Endothelial cell of umbilical vein (primary cell): ENCODE measurements at regions not wholly inside any gene's neighbourhood (a gene's known extent, or its start where the extent isn't known, plus 50 kb on each side); places are given as distances from the start of the nearest gene placed in this dataset.

Experiments
- BruUV-seq: library from RNA; stranded (reverse); fragments of 400-500 nt; replicated peaks from 2 replicates; lab custom pipeline; 2021; lab: Mats Ljungman, UMichigan
- CTCF ChIA-PET: fragments of 300-600, 350-600 bp; sonication (Branson Sonifier 250); formaldehyde crosslinking; loops from one replicate; lab custom pipeline; 2021; ENCODE audit warnings: antibody characterized with exemption, inconsistent platforms; lab: Charles Lee
- POLR2A ChIA-PET: fragments of 300-600, 350-600 bp; sonication (Branson Sonifier 250); formaldehyde crosslinking; loops from one replicate; lab custom pipeline; 2021; ENCODE audit warnings: antibody characterized with exemption, inconsistent platforms; lab: Charles Lee
- DNase-seq: peaks from one replicate; pipeline ENCODE4 v3.0.0-alpha.2; 2011; ENCODE audit warnings: low read depth, low spot score
- FAIRE-seq: peaks from 2 replicates; lab custom pipeline; 2011; peaks lifted over from hg19 to GRCh38; lab: Jason Lieb, UNC
- H2AFZ ChIP-seq: 2 replicates; pipeline ENCODE4 v1.6.0; 2012; ENCODE audit warnings: low read depth, low read length, control low read depth, inconsistent platforms
- H3K27ac ChIP-seq: 2 replicates; pipeline ENCODE4 v1.5.1; 2011; ENCODE audit warnings: low read depth, mild to moderate bottlenecking, control low read depth, low read length, moderate library complexity; ENCODE audit not compliant: insufficient read depth
- H3K27me3 ChIP-seq, 2 experiments: 2 replicates each; pipeline versions ENCODE4 v1.6.0 to v1.6.1; 2011; ENCODE audit warnings: low read length in 2 of 2, mixed read lengths in 1 of 2; ENCODE audit not compliant: control insufficient read depth in 2 of 2, insufficient read depth in 2 of 2
- H3K36me3 ChIP-seq, 2 experiments: 2 replicates in 1 of 2; 3 replicates in 1 of 2; pipeline ENCODE4 v1.5.1; 2011; ENCODE audit warnings: low read length in 2 of 2, mild to moderate bottlenecking in 1 of 2, moderate library complexity in 1 of 2; ENCODE audit not compliant: control insufficient read depth in 2 of 2, insufficient read depth in 2 of 2; ENCODE audit errors: extremely low read depth in 1 of 2
- H3K4me1 ChIP-seq: 3 replicates; pipeline ENCODE4 v1.5.1; 2011; ENCODE audit warnings: mild to moderate bottlenecking, low read length; ENCODE audit not compliant: control insufficient read depth, insufficient read depth; ENCODE audit errors: extremely low read depth
- H3K4me2 ChIP-seq: 2 replicates; pipeline ENCODE4 v1.6.1; 2011; ENCODE audit warnings: low read length, control low read depth, mixed read lengths; ENCODE audit not compliant: insufficient read depth
- H3K4me3 ChIP-seq, 3 experiments: fragments of 200-600 bp in 1 of 3; sonication (generic), shearing (Covaris generic) in 1 of 3; replicated peaks in 1 of 3; 2 replicates each; pipeline ENCODE4 v1.5.1; 2011 to 2016; ENCODE audit warnings: control low read depth in 3 of 3, low read length in 3 of 3, mild to moderate bottlenecking in 2 of 3, inconsistent platforms in 1 of 3, low read depth in 1 of 3, moderate library complexity in 1 of 3; ENCODE audit not compliant: insufficient read depth in 1 of 3
- H3K79me2 ChIP-seq: 2 replicates; pipeline ENCODE4 v1.6.0; 2012; ENCODE audit warnings: low read length, inconsistent platforms; ENCODE audit not compliant: control insufficient read depth, insufficient read depth
- H3K9ac ChIP-seq: replicated peaks from 2 replicates; pipeline ENCODE3; 2011; ENCODE audit warnings: low read length, control low read depth; ENCODE audit not compliant: insufficient read depth; ENCODE audit errors: extremely low read depth
- H3K9me1 ChIP-seq: replicated peaks from 3 replicates; pipeline ENCODE4 v1.6.0; 2011; ENCODE audit warnings: mild to moderate bottlenecking, low read length; ENCODE audit not compliant: control insufficient read depth, insufficient read depth; ENCODE audit errors: extremely low read depth
- H3K9me3 ChIP-seq: replicated peaks from 2 replicates; pipeline ENCODE4 v1.5.1; 2012; ENCODE audit warnings: low read length, inconsistent platforms; ENCODE audit not compliant: control insufficient read depth, insufficient read depth
- H4K20me1 ChIP-seq: replicated peaks from 2 replicates; pipeline ENCODE3; 2011; ENCODE audit warnings: mild to moderate bottlenecking, low read length; ENCODE audit not compliant: control insufficient read depth, insufficient read depth; ENCODE audit errors: extremely low read depth
- CTCF ChIP-seq, 2 donors: IDR thresholded peaks; 1 replicate in 1 of 2; 2 replicates in 1 of 2; pipeline ENCODE4 v1.5.1; 2011; ENCODE audit warnings: low read length in 2 of 2, mild to moderate bottlenecking in 2 of 2, moderate library complexity in 2 of 2, control low read depth in 1 of 2, inconsistent platforms in 1 of 2, low read depth in 1 of 2; ENCODE audit not compliant: insufficient read depth in 1 of 2; ENCODE audit errors: extremely low read depth in 1 of 2
- EZH2 ChIP-seq: IDR thresholded peaks from 2 replicates; pipeline ENCODE4 v1.6.1; 2012; ENCODE audit warnings: borderline replicate concordance, low read depth, mild to moderate bottlenecking, moderate library complexity, low read length, inconsistent platforms; ENCODE audit not compliant: severe bottlenecking
- FOS ChIP-seq: IDR thresholded peaks from 2 replicates; pipeline ENCODE4 v1.6.1; 2011; ENCODE audit warnings: mild to moderate bottlenecking, low read length, moderate library complexity, borderline replicate concordance; ENCODE audit not compliant: insufficient read depth
- GATA2 ChIP-seq: IDR thresholded peaks from 2 replicates; pipeline ENCODE4 v1.7.0; 2011; ENCODE audit warnings: low read depth, mild to moderate bottlenecking, moderate library complexity, mixed read lengths, low read length; ENCODE audit not compliant: insufficient read length, insufficient read depth
- JUN ChIP-seq: IDR thresholded peaks from 2 replicates; pipeline ENCODE4 v1.6.1; 2011; ENCODE audit warnings: borderline replicate concordance, low read depth; ENCODE audit not compliant: insufficient read length, insufficient read depth
- MYC ChIP-seq: IDR thresholded peaks from one replicate; pipeline ENCODE4 v1.6.1; 2011; ENCODE audit warnings: mild to moderate bottlenecking, low read depth, low read length
- POLR2A ChIP-seq: IDR thresholded peaks from 2 replicates; pipeline ENCODE4 v1.6.1; 2012; ENCODE audit warnings: low read depth, mild to moderate bottlenecking, control low read depth, low read length
- POLR2AphosphoS5 ChIP-seq: IDR thresholded peaks from 2 replicates; pipeline ENCODE4 v1.6.1; 2012; ENCODE audit warnings: low read depth, mild to moderate bottlenecking, control low read depth, low read length, moderate library complexity; ENCODE audit not compliant: insufficient read depth
- dilution Hi-C: fragments of 300-500 bp; cut with MboI; formaldehyde crosslinking; loops from one replicate; pipeline ENCODE4 v1.15.0; 2019; ENCODE audit warnings: low sequenced_read_pairs; ENCODE audit not compliant: extremely low pct_ligation_motif_present
- intact Hi-C: fragments of 100-400 bp; cut with micrococcal nuclease; formaldehyde crosslinking; loops from one replicate; pipeline ENCODE4 v1.10.0; 2022
- TF ChIP-seq, protein P1 (sequence below): IDR thresholded peaks from 2 replicates; pipeline ENCODE4 v1.6.1; 2011; ENCODE audit not compliant: insufficient read depth, insufficient read length

- no peaks in the 10 kb centered on the region for H3K27me3 ChIP-seq
- no peaks in the 10 kb centered on the region for H3K9me1 ChIP-seq
- no peaks in the 10 kb centered on the region for H3K79me2 ChIP-seq
- TF ChIP-seq FOS (no peak), CTCF (IDR thresholded peaks at IDR 0.05; ENCODE audit: extremely low read depth in 1 of 2, insufficient read depth in 1 of 2, low read depth in 1 of 2, low read length in 2 of 2) (no peak), POLR2A (no peak), MYC (no peak), GATA2 (no peak), POLR2AphosphoS5 (no peak), JUN (no peak), EZH2 (no peak)
- TF ChIP-seq, protein P1, sequence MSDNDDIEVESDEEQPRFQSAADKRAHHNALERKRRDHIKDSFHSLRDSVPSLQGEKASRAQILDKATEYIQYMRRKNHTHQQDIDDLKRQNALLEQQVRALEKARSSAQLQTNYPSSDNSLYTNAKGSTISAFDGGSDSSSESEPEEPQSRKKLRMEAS = no peak
- no peak for FAIRE-seq
- H3K27ac ChIP-seq = no peak overlapping the region
- H3K4me2 ChIP-seq = no peak overlapping the region
- no peaks in the 10 kb centered on the region for H3K4me1 ChIP-seq
- POLR2A ChIA-PET = no interaction called here
- H3K36me3 ChIP-seq = no peaks in the 10 kb centered on the region
- no peaks in the 10 kb centered on the region for H4K20me1 ChIP-seq
- dilution Hi-C loops = no loop called here
- H3K4me3 ChIP-seq = no peak overlapping the region
- H3K9me3 ChIP-seq = no peaks in the 10 kb centered on the region
- no peak overlapping the region for H2AFZ ChIP-seq
- H3K9ac ChIP-seq = no peak overlapping the region
- DNase-seq = no peak
- BruUV-seq = no TSS peak
- CTCF ChIA-PET = no interaction called here
- intact Hi-C loops = no loop called here
These were observed 160.0 kb upstream of the NHS start for GRCh38 chrX:17214962-17215361.
